Dermis blood vessel endothelial cell (primary cell): ENCODE measurements at regions not wholly inside any gene's neighbourhood (a gene's known extent, or its start where the extent isn't known, plus 50 kb on each side); places are given as distances from the start of the nearest gene placed in this dataset.

Source experiments
- DNase-seq: peaks from one replicate; pipeline ENCODE4 v3.0.0; 2010

DNA sequence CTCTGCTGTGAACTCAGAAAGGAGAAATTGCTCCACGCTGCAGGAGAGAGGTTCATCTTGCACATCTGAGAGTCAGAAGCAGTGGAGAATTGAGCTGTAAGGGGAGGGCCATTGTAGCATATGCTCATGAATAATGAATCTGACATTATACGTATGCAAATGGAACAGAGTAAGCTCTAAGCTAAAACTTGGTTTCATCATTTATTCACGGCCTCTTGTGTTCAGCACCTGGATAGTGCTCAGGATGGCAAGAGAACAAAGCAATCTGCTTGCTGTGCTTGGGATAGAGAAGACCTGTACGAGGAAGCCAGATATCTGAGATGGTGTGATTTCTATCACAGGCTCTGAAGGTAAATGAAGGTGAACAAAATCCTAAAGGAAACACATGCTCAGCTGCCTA, 87.9 kb upstream of the GCFC2 start:
- no peak for DNase-seq

DNA sequence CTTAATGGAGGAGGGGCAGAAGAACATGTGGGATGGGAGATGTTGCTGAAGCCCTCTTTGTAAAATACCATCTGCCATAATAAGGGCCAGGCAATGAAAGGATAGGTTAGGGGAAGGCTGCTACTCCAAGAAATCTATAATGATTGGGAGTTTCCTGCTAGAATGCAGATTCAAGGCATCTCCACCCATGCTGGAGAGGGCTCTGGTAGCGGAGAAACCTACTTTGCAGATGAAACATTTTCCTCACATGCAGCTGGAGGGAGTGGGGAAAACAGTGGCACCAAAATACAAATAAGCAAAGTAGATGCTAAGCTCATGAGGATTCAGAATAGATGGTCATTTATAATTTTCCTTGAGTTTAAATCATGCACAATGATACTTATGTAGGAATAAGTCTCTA, 82.3 kb upstream of the GCFC2 start:
- no peak for DNase-seq

DNA sequence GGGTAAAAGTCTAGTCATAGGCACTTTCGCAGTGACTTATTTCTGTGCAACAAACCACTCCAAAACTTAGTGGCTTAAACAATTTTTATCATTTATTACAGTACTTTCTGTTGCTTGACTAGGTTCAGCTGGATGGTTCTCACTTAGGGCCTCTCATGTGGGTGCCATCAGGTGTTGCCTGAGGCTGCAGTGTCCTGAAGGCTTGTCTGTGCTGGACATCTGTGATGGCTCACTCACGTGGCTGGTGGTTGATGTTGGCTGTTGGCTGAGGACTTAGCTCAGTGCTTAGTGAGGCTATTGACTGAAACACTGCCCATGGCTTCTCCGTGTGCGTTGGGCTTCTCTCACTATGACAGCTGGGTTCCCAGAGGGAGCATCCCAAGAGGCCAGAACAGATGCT, 81.4 kb upstream of the GCFC2 start:
- DNase-seq = no peak

DNA sequence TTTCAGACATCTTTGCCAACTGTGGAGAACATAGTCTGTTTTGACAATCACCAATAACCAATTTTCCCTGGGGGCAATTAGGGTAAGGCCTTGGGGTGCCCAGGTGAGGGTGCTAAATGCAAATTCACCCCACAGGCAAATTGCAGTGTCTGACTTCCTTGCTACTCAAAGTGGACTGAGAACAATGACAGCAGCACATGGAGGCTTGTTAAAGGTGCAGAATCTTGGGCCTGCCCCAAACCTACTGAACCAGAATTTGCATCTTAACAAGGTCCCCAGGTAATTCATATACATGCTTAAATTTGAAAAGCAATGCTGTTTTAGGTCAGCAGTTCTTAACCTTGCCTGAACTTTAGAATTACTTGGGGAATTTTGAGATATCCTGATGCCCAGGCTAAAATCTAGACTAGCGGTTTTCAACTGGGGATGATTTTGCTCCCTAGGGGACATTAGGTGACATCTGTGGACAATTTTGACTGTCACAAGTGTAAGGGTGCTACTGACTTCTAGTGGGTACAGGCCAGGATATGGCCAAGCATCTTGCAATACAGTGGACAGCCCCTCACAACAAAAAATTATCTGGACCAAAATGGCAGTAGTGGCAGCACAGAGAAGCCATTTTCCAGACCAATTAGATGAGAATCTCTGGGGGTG, 80.2 kb upstream of the GCFC2 start:
- no peak for DNase-seq

DNA sequence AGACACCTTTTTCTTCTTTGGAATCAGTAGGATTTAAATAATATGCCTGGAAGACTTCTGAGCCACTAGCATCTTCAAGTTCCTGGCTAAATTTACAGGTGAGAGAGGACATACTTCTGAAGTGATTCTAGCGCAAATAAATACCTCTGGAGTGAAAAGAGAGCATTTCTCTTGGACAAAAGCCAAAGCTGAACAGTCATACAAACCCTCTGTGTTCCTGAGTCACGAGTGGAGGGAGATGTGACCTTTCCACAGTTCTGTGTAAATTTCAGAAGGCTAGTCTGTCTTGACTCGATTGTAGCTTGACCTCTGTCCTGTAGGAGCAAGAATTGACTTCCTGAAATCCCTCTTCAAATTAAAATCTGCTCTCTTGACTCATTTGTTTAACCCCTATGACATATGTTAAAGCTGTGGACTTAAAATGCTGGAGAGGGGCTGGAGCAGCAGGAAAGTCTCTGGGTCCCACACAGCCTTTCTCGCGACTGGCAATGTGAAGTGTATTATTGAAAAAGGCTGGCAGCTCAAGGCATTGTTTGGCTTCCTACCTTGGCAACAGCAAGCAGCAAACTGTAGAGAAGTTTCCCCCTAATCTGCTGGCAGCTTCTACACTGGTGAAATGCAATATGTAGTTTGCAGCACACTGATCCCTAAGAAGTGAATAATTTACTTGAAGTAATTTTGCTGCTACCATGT, 79.6 kb upstream of the GCFC2 start:
- no peak for DNase-seq

DNA sequence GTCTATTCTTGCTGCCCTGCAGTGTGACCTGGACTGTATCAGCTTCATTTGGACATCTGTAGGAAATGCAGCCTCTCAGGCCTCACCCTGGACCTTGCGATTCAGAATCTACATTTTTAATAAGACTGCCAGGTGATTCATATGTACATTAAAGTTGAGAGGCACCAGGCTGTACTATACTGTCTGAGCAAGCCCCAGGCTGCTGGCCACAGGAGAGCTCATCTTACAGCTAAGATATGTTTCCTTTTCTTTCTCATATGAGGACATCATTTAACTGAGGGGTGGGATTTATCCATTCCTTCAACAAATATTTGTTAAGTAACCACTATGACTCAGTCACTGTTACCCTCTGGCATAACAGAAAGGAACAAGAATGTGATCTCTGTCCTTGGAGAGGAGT, 78.2 kb upstream of the GCFC2 start:
- DNase-seq = no peak

DNA sequence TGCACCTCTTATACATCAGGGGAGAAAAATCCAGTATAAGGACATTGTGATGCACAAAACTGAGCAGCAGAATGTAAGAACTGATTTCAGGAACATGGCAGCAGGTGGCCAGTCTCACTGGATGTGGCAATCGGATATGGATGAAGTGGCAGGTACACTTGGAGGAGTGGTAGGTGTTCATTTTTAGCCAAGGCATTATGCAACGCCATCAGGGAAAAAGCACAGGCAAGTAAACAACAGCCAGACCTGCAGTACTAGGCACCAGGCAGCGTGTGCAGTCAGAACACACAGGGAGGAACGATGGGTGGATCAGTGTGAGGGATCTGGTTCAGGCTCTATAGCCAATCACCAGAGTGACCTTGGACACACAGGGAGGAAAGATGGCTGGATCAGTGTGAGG, 77.4 kb upstream of the GCFC2 start:
- DNase-seq = no peak

DNA sequence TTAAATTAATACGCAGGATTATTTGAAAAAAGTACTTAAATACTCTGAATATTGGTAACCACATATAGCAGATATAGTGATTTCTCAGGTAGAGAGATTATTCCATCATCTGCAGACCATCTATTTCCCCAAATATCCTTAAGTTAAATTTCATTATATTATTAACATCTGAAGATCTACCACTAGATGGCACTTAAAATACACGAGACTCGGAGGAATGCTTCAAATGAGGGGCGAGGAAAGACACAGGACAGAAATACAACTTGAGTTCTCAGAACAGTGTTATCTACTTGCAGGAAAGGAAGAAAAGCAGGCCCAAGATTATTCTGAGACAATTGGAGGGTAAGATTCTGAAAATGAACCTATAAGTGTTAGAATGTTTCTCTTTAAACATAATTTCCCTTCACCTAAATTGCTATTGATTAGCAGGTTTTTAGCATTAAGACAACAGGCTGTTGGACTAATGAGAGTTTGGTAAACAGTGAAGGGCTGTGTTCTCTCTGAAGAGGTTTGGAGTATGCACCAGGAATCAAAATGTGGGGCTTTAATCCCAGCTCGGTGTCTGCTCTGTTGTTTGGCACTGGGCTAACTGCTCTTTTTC, 76.9 kb upstream of the GCFC2 start:
- peak; percentile 49 for DNase-seq

DNA sequence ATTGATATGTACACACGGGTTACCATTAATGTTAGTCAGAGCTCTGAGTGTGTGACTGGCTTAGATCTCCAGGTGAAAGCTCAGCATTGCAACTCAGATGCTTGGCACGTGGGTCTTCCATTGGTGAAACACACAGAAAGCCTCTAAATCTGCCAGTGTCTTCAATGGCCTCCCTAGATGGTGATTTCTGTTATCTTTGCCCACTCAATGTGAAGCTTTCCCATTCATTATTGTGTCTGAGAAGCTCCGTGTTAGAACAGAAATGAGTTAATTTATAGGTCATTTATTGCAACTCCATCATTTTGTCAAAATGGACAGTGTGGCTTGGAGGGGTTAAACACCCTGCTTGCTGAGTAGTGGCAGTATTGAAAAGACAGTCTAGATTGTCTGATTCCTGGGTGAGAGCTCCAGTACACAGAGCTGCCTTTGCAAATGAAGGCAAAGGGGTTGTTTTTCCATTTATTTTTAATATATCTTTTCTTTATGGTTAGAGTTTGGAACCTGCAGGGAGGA, 64.7 kb upstream of the GCFC2 start:
- no peak for DNase-seq

DNA sequence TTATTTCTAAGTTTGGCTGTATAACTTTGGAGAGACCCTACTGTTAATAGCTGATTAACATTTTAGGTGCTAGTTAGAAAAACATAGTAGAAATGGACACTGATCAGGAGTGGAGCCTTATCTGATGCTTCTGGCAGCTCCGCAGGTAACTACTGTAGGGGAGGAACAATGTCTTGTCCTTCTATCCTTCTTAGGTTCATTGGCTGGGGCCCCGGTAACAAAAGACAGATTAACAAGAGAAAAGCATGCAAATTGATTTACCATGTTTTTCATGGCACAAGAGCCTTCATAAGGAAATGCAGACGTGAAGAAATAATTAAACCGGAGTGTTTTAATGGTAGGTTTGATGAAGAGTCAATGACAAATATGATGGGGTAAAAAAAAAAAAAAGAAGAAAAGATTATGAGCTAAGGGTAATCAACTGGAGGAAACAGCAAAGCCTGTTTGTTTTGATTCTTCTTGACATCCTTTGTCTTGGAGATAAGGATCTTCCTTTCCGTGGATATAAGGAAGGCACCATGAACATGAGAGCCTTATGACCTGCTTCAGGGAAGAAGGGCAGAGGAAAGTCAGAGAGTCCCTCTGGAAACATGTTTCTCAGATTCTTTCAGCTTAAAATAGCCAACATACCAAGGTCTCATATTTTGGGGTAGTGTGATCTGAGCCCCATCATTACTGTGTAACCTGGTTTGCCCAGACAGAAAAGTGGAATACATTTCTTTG, 62.4 kb upstream of the GCFC2 start:
- no peak for DNase-seq

DNA sequence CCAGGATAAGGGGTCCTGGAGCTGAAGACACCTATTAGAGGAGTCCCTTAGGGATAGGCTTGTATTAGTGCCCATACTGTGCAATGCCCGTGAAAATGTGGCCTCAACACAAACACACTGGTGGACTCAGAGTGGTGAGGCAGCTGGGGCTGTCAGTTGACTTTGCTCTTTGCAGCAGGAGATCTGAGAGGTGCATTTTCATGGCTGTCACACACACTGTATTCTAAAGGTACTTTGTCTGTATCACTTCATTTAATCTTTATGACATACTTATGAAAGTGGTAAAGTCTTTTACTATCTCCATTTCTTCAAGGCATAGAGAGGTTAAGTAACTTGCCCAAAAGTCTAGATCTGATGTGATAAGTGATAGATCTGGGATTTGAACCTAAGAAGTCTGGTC, 55.1 kb upstream of the GCFC2 start:
- no peak for DNase-seq

DNA sequence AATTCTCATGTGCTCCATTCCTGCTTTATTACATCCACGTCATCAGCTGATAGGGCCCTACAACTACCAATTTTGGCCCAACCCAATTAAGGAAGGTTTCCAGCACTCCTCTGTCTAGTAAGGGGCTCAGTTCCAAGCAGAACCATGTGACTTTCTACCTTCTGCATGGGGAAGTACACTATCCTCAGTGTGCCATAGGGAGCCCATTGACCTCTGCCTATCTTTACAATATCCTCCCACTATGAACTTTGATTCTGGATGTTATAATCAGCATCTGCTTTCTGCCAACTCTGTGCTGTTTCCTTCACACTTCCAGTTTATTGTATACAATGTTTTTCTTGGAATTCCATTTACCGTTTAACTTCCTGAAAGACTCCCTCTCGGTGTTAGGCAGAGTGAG, 53.9 kb upstream of the GCFC2 start:
- peak; percentile 7 for DNase-seq
